HepG2 (cell line): ENCODE measurements at regions not wholly inside any gene's neighbourhood (a gene's known extent, or its start where the extent isn't known, plus 50 kb on each side); places are given as distances from the start of the nearest gene placed in this dataset.

Experiments
- ATAC-seq: fragments of 200-7000 bp; cut with Tn5 transposase; 3 replicates; pipeline ENCODE4 v1.9.1; 2020; ENCODE audit warnings: mild to moderate bottlenecking, moderate library complexity
- BruUV-seq: library from RNA; stranded (reverse); fragments of 400-500 nt; replicated peaks from 2 replicates; lab custom pipeline; 2021; lab: Mats Ljungman, UMichigan
- CTCF ChIA-PET: fragments of 300-600 bp; formaldehyde crosslinking; extraction: SDS; loops from one replicate; lab custom pipeline; 2021; ENCODE audit warnings: low total read pairs, inconsistent platforms, low intra/inter-chr PET ratio; lab: Yijun Ruan, JAX
- POLR2A ChIA-PET: fragments of 350-600 bp; sonication (Branson Sonifier 250); formaldehyde crosslinking; loops from one replicate; lab custom pipeline; 2020; ENCODE audit warnings: antibody characterized with exemption, inconsistent platforms; lab: Yijun Ruan, JAX
- DNase-seq: peaks from one replicate; pipeline ENCODE4 v3.0.0-alpha.2; 2015; ENCODE audit warnings: low spot score
- FAIRE-seq: peaks from 3 replicates; lab custom pipeline; 2011; peaks lifted over from hg19 to GRCh38; lab: Jason Lieb, UNC
- H2AFZ ChIP-seq: one replicate; pipeline ENCODE4 v1.6.1; 2011; ENCODE audit warnings: low read length, inconsistent platforms
- H3K27ac ChIP-seq: fragments of 300-600 bp; 3 replicates; pipeline ENCODE4 v1.8.0; 2011; ENCODE audit warnings: mixed run types, mild to moderate bottlenecking, mixed read lengths, low read length, inconsistent platforms; ENCODE audit not compliant: insufficient read depth; ENCODE audit errors: extremely low read length
- H3K27me3 ChIP-seq, 2 experiments: fragments of 200-600 bp in 1 of 2; 2 replicates in 1 of 2; 3 replicates in 1 of 2; pipeline versions ENCODE4 v1.6.0 to v1.8.0; 2011; ENCODE audit warnings: low read length in 2 of 2, mild to moderate bottlenecking in 2 of 2, moderate library complexity in 2 of 2, inconsistent platforms in 1 of 2; ENCODE audit not compliant: insufficient read depth in 2 of 2, control insufficient read depth in 1 of 2
- H3K36me3 ChIP-seq, 2 experiments: fragments of 200-600 bp in 1 of 2; replicated peaks in 1 of 2; 2 replicates in 1 of 2; 3 replicates in 1 of 2; pipeline versions ENCODE4 v1.5.1 to v1.8.0; 2011; ENCODE audit warnings: low read length in 2 of 2, inconsistent platforms in 1 of 2; ENCODE audit not compliant: insufficient read depth in 2 of 2, control insufficient read depth in 1 of 2
- H3K4me1 ChIP-seq: 2 replicates; pipeline ENCODE4 v1.5.1; 2012; ENCODE audit warnings: low read length, inconsistent platforms; ENCODE audit not compliant: insufficient read depth
- H3K4me2 ChIP-seq: 2 replicates; pipeline ENCODE4 v1.6.0; 2011; ENCODE audit warnings: low read depth, low read length, inconsistent platforms
- H3K4me3 ChIP-seq, 3 experiments: fragments of 200-600 bp in 1 of 3; sonication (generic), shearing (Covaris generic) in 1 of 3; replicated peaks in 1 of 3; 2 replicates each; pipeline ENCODE4 v1.5.1; 2011 to 2016; ENCODE audit warnings: low read length in 3 of 3, inconsistent platforms in 2 of 3, low read depth in 2 of 3, mild to moderate bottlenecking in 2 of 3, control low read depth in 1 of 3, mixed read lengths in 1 of 3; ENCODE audit not compliant: insufficient read depth in 1 of 3
- H3K79me2 ChIP-seq: one replicate; pipeline ENCODE4 v1.6.1; 2011; ENCODE audit warnings: low read length, inconsistent platforms; ENCODE audit not compliant: insufficient read depth
- H3K9ac ChIP-seq: 2 replicates; pipeline ENCODE4 v1.6.0; 2011; ENCODE audit warnings: mild to moderate bottlenecking, low read depth, low read length, inconsistent platforms; ENCODE audit not compliant: insufficient read depth
- H3K9me3 ChIP-seq: 2 replicates; pipeline ENCODE4 v1.5.1; 2012; ENCODE audit warnings: mild to moderate bottlenecking, low read length
- H4K20me1 ChIP-seq: 2 replicates; pipeline ENCODE4 v1.6.0; 2011; ENCODE audit warnings: inconsistent platforms, mild to moderate bottlenecking, low read length, moderate library complexity; ENCODE audit not compliant: insufficient read depth
- MAFK ChIP-seq, 2 experiments: IDR thresholded peaks in 1 of 2; conservative IDR thresholded peaks in 1 of 2; 2 replicates each; pipeline ENCODE4 v1.6.1; 2011; ENCODE audit warnings: improper control_type of control experiment in 2 of 2, low read length in 2 of 2
- RBAK ChIP-seq: sonication (generic); formaldehyde crosslinking; IDR thresholded peaks from 2 replicates; pipeline ENCODE4 v1.5.1; 2020; ENCODE audit warnings: mild to moderate bottlenecking, missing genetic modification reagents
- ZBTB46 ChIP-seq: sonication (generic); formaldehyde crosslinking; IDR thresholded peaks from 2 replicates; pipeline ENCODE4 v1.4.0; 2020; ENCODE audit warnings: mild to moderate bottlenecking, missing genetic modification reagents, borderline replicate concordance
- ZNF841 ChIP-seq: sonication (generic); formaldehyde crosslinking; IDR thresholded peaks from 2 replicates; pipeline ENCODE4 v1.8.1; 2023; ENCODE audit warnings: missing genetic modification reagents, borderline replicate concordance
- WGBS: methylation state at CpG from one replicate; pipeline ENCODE4 v1.1.6; 2017; ENCODE audit warnings: low lambda C conversion rate; 5-methylcytosine and 5-hydroxymethylcytosine counted together
- in situ Hi-C: cut with HindIII; loops from 2 replicates; pipeline ENCODE4 v1.10.0; 2017; ENCODE audit warnings: low pct_unique_long_range_greater_than_20kb; ENCODE audit not compliant: extremely low pct_ligation_motif_present
- intact Hi-C: fragments of 100-400 bp; cut with micrococcal nuclease; formaldehyde crosslinking; loops from one replicate; pipeline ENCODE4 v1.10.0; 2022; ENCODE audit not compliant: unreplicated experiment
- TF ChIP-seq, protein P1 (sequence below): sonication (generic); formaldehyde crosslinking; IDR thresholded peaks from 2 replicates; pipeline ENCODE4 v1.5.1; 2020; ENCODE audit warnings: mild to moderate bottlenecking, missing genetic modification reagents, borderline replicate concordance
- TF ChIP-seq, protein P2 (sequence below): sonication (generic); formaldehyde crosslinking; IDR thresholded peaks from 2 replicates; pipeline ENCODE4 v1.5.0; 2020; ENCODE audit warnings: mild to moderate bottlenecking, missing genetic modification reagents, borderline replicate concordance

- TF ChIP-seq MAFK (conservative IDR thresholded peaks at IDR 0.05 in 1 of 2, IDR thresholded peaks at IDR 0.05 in 1 of 2; ENCODE audit: low read length in 2 of 2): peak in 1 of 2 experiments; percentile 51; a peak in 2 of 4 replicates
- TF ChIP-seq, protein P1, sequence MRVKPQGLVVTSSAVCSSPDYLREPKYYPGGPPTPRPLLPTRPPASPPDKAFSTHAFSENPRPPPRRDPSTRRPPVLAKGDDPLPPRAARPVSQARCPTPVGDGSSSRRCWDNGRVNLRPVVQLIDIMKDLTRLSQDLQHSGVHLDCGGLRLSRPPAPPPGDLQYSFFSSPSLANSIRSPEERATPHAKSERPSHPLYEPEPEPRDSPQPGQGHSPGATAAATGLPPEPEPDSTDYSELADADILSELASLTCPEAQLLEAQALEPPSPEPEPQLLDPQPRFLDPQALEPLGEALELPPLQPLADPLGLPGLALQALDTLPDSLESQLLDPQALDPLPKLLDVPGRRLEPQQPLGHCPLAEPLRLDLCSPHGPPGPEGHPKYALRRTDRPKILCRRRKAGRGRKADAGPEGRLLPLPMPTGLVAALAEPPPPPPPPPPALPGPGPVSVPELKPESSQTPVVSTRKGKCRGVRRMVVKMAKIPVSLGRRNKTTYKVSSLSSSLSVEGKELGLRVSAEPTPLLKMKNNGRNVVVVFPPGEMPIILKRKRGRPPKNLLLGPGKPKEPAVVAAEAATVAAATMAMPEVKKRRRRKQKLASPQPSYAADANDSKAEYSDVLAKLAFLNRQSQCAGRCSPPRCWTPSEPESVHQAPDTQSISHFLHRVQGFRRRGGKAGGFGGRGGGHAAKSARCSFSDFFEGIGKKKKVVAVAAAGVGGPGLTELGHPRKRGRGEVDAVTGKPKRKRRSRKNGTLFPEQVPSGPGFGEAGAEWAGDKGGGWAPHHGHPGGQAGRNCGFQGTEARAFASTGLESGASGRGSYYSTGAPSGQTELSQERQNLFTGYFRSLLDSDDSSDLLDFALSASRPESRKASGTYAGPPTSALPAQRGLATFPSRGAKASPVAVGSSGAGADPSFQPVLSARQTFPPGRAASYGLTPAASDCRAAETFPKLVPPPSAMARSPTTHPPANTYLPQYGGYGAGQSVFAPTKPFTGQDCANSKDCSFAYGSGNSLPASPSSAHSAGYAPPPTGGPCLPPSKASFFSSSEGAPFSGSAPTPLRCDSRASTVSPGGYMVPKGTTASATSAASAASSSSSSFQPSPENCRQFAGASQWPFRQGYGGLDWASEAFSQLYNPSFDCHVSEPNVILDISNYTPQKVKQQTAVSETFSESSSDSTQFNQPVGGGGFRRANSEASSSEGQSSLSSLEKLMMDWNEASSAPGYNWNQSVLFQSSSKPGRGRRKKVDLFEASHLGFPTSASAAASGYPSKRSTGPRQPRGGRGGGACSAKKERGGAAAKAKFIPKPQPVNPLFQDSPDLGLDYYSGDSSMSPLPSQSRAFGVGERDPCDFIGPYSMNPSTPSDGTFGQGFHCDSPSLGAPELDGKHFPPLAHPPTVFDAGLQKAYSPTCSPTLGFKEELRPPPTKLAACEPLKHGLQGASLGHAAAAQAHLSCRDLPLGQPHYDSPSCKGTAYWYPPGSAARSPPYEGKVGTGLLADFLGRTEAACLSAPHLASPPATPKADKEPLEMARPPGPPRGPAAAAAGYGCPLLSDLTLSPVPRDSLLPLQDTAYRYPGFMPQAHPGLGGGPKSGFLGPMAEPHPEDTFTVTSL (CRISPR knock-in tag): no peak
- DNase-seq (no peak), FAIRE-seq (no peak), ATAC-seq (no peak)
- WGBS: 7% methylated on average over 1 of the region's 1 CpG
- Histone ChIP-seq H3K79me2 (no peaks in the 10 kb centered on the region), H3K4me1 (no peaks in the 10 kb centered on the region), H3K27me3 (no peaks in the 10 kb centered on the region), H3K27ac (no peak overlapping the region), H3K9ac (no peak overlapping the region), H3K9me3 (no peaks in the 10 kb centered on the region), H3K36me3 (no peaks in the 10 kb centered on the region), H3K4me2 (no peak overlapping the region), H4K20me1 (no peaks in the 10 kb centered on the region), H3K4me3 (no peak overlapping the region), H2AFZ (no peak overlapping the region)
- BruUV-seq: no TSS peak
- in situ Hi-C loops: no loop called here
- intact Hi-C loops: no loop called here
- ChIA-PET CTCF (no interaction called here), POLR2A (no interaction called here)
Observed at GRCh38 chr5:147075187-147075586, 159.6 kb upstream of the STK32A start.

- Histone ChIP-seq H3K4me1 (no peaks in the 10 kb centered on the region), H3K9ac (no peak overlapping the region), H3K4me2 (no peak overlapping the region), H3K27ac (no peak overlapping the region), H3K27me3 (no peaks in the 10 kb centered on the region; a peak in 1 of 5 replicates), H2AFZ (no peak overlapping the region), H3K9me3 (no peaks in the 10 kb centered on the region), H3K36me3 (no peaks in the 10 kb centered on the region), H3K79me2 (no peaks in the 10 kb centered on the region), H3K4me3 (no peak overlapping the region), H4K20me1 (no peaks in the 10 kb centered on the region)
- FAIRE-seq (no peak), DNase-seq (no peak), ATAC-seq (no peak)
- CTCF ChIA-PET: no interaction called here
- in situ Hi-C loops (no loop called here), intact Hi-C loops (loop anchor here (1.0 kb wide), 1 partner anchor 22 kb away; no protein-coding TSS in a partner anchor)
- no TSS peak for BruUV-seq
- POLR2A ChIA-PET: no interaction called here
- WGBS: 13% methylated on average over 3 of the region's 3 CpGs
- no peak for TF ChIP-seq ZNF841 (CRISPR knock-in tag)
- TF ChIP-seq, protein P2, sequence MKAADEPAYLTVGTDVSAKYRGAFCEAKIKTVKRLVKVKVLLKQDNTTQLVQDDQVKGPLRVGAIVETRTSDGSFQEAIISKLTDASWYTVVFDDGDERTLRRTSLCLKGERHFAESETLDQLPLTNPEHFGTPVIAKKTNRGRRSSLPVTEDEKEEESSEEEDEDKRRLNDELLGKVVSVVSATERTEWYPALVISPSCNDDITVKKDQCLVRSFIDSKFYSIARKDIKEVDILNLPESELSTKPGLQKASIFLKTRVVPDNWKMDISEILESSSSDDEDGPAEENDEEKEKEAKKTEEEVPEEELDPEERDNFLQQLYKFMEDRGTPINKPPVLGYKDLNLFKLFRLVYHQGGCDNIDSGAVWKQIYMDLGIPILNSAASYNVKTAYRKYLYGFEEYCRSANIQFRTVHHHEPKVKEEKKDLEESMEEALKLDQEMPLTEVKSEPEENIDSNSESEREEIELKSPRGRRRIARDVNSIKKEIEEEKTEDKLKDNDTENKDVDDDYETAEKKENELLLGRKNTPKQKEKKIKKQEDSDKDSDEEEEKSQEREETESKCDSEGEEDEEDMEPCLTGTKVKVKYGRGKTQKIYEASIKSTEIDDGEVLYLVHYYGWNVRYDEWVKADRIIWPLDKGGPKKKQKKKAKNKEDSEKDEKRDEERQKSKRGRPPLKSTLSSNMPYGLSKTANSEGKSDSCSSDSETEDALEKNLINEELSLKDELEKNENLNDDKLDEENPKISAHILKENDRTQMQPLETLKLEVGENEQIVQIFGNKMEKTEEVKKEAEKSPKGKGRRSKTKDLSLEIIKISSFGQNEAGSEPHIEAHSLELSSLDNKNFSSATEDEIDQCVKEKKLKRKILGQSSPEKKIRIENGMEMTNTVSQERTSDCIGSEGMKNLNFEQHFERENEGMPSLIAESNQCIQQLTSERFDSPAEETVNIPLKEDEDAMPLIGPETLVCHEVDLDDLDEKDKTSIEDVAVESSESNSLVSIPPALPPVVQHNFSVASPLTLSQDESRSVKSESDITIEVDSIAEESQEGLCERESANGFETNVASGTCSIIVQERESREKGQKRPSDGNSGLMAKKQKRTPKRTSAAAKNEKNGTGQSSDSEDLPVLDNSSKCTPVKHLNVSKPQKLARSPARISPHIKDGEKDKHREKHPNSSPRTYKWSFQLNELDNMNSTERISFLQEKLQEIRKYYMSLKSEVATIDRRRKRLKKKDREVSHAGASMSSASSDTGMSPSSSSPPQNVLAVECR (CRISPR knock-in tag): no peak
- TF ChIP-seq RBAK (CRISPR knock-in tag): no peak
- TF ChIP-seq ZBTB46 (CRISPR knock-in tag): no peak
Observed at GRCh38 chr5:147080391-147080790, 154.4 kb upstream of the STK32A start.
